ENCODE measurements at regions not wholly inside any gene's neighbourhood (a gene's known extent, or its start where the extent isn't known, plus 50 kb on each side); places are given as distances from the start of the nearest gene placed in this dataset.

DNA sequence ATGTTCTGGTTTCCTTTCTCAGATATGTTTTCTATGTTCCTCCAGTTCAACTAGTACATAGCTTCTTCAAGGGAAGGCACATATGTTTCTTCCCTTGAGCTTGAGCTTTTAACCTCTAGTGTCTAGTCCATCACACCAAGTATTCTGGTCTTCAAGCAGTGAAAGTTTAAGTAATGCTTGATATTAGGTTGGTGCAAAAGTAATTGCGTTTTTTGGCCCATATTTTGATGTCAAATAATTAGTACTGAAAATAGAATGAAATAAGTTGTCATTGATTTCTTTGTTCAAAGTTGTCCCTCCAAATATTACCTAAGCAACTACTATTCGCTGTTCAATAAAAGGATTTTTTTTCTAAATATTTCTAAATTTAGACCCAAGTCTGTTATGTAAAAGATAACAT is 146.7 kb upstream of the TSC22D2 start:
- Histone ChIP-seq H3K4me1 (no peaks in the 10 kb centered on the region), H3K4me3 (no peak overlapping the region), H3K9me3 (no peaks in the 10 kb centered on the region), H3K27me3 (no peaks in the 10 kb centered on the region), H3K27ac (no peak overlapping the region), H3K36me3 (no peaks in the 10 kb centered on the region), H3K9ac (ENCODE audit: low read depth in 2 of 2, low read length in 2 of 2) (no peak overlapping the region)
- TF ChIP-seq, protein P1, sequence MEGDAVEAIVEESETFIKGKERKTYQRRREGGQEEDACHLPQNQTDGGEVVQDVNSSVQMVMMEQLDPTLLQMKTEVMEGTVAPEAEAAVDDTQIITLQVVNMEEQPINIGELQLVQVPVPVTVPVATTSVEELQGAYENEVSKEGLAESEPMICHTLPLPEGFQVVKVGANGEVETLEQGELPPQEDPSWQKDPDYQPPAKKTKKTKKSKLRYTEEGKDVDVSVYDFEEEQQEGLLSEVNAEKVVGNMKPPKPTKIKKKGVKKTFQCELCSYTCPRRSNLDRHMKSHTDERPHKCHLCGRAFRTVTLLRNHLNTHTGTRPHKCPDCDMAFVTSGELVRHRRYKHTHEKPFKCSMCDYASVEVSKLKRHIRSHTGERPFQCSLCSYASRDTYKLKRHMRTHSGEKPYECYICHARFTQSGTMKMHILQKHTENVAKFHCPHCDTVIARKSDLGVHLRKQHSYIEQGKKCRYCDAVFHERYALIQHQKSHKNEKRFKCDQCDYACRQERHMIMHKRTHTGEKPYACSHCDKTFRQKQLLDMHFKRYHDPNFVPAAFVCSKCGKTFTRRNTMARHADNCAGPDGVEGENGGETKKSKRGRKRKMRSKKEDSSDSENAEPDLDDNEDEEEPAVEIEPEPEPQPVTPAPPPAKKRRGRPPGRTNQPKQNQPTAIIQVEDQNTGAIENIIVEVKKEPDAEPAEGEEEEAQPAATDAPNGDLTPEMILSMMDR (IDR thresholded peaks at IDR 0.05), result no peak
- DNase-seq, result no peak
- intact Hi-C loops (cut with DNase I), result no loop called here

DNA sequence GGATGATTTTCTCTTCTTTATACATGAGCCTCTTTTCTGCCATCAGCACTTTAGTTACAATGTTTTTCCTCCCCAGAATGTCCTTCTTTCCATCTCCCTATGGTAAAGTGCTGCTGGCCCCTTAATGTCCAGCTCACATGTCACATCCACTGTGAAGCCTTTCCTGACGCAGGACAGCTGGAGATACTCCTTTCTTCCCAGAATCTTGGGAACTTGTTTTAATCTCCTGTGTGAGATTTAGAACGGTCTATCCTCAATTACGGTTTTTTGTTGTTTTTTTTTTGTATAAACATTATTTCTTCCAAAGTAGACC is 147.7 kb upstream of the TSC22D2 start:
- H3K4me1 ChIP-seq, result no peaks in the 10 kb centered on the region
- H3K4me3 ChIP-seq, result no peak overlapping the region
- H3K36me3 ChIP-seq, result no peaks in the 10 kb centered on the region
- no peak overlapping the region for H3K9ac ChIP-seq (ENCODE audit: low read depth in 2 of 2, low read length in 2 of 2)
- no peaks in the 10 kb centered on the region for H3K9me3 ChIP-seq
- intact Hi-C loops (cut with DNase I), result no loop called here
- H3K27me3 ChIP-seq, result no peaks in the 10 kb centered on the region
- H3K27ac ChIP-seq, result no peak overlapping the region
- DNase-seq, result no peak
- TF ChIP-seq, protein P1 (IDR thresholded peaks at IDR 0.05), result no peak

DNA sequence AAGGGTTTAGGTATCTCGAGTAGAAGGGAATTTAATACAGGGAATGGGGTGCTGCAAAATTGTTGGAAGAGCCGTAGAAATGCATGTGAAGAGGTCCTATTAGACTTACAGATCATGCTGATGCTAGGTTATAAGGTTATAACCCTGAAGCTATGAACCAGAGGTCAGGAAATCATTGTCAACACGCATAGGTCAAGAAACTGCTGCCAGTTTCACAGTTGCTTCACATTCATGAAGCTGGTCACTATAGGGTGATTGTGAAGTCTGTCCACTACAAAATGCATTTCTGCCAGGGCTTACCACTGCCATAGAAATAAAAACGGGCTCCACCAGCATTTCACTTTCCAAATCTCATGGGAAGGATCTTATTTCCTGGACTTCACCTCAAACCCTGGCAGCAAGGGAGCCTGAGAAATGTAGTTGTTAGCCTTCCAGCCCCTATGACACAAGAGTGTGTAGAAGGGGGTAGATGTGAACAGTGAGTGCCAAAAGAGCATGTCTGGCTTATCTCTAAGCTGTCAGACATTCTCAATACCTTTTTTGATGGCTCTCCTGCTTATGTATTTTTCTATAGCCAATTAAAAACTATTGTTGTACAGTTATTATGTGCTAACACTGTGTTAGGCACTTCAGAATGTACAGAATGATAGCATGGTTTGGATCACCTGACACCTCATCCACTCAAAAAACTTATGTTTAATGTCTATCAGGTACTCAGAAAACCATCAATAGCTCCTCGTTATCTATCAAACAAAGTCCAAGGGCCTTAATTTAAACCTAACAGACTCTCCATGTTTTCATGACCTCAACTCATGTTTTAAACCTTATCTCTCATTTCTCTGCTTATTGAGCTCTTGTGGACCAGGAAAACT is 148.3 kb upstream of the TSC22D2 start:
- TF ChIP-seq, protein P1 (IDR thresholded peaks at IDR 0.05), result no peak
- H3K9ac ChIP-seq (ENCODE audit: low read depth in 2 of 2, low read length in 2 of 2), result no peak overlapping the region
- intact Hi-C loops (cut with DNase I), result no loop called here
- H3K4me1 ChIP-seq, result no peaks in the 10 kb centered on the region
- no peak for DNase-seq
- no peak overlapping the region for H3K27ac ChIP-seq
- H3K27me3 ChIP-seq, result no peaks in the 10 kb centered on the region
- H3K4me3 ChIP-seq, result no peak overlapping the region
- H3K9me3 ChIP-seq, result no peaks in the 10 kb centered on the region
- no peaks in the 10 kb centered on the region for H3K36me3 ChIP-seq

DNA sequence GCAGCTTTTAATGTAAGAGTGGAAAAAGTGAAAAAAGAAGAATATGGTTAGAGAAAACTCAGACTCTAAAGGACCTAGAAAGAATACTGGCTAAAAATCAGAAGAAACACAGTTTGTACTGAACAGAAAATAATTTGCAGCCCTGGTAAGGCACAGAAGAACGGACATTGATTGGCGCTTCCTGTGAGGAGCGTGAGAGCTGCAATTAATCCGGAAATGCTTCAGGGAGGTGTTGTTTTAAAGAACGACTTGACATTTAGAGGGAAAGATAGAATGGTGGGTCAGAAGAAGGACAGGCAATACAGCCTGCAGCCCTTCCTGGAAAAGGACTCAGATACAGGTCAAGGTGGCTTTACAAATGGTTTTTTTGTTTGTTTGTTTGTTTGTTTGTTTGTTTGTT is 151.3 kb upstream of the TSC22D2 start:
- Histone ChIP-seq H3K9me3 (no peaks in the 10 kb centered on the region), H3K4me3 (no peak overlapping the region), H3K36me3 (no peaks in the 10 kb centered on the region), H3K9ac (ENCODE audit: low read depth in 2 of 2, low read length in 2 of 2) (no peak overlapping the region), H3K4me1 (no peaks in the 10 kb centered on the region), H3K27ac (no peak overlapping the region), H3K27me3 (no peaks in the 10 kb centered on the region)
- DNase-seq, result no peak
- intact Hi-C loops (cut with DNase I), result no loop called here
- TF ChIP-seq, protein P1 (IDR thresholded peaks at IDR 0.05), result no peak

DNA sequence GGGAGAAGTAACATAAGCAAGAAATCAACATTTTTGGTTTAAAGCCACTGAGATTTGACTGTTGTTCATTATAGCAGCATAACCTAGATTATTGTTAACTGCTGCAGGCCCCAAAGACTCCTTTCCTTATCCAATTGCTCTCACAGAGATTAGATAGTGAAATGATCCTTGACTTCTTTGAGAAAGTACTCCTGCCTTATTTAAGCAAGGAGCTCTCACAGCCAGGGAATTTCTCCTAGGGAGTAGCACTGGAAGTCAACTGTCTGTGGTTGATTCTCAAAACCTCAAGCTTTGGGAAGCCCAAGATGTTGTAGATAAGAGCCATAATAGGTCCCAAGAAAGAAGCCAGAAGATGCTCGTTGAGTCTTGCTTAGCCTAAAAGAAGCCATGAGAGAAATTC is 151.8 kb upstream of the TSC22D2 start:
- TF ChIP-seq, protein P1 (IDR thresholded peaks at IDR 0.05), result no peak
- H3K9ac ChIP-seq (ENCODE audit: low read depth in 2 of 2, low read length in 2 of 2), result no peak overlapping the region
- intact Hi-C loops (cut with DNase I), result no loop called here
- H3K4me1 ChIP-seq, result no peaks in the 10 kb centered on the region
- H3K4me3 ChIP-seq, result no peak overlapping the region
- no peaks in the 10 kb centered on the region for H3K27me3 ChIP-seq
- H3K9me3 ChIP-seq, result no peaks in the 10 kb centered on the region
- DNase-seq, result no peak
- no peak overlapping the region for H3K27ac ChIP-seq
- no peaks in the 10 kb centered on the region for H3K36me3 ChIP-seq
